ENCODE measurements at regions not wholly inside any gene's neighbourhood (a gene's known extent, or its start where the extent isn't known, plus 50 kb on each side); places are given as distances from the start of the nearest gene placed in this dataset.

DNA sequence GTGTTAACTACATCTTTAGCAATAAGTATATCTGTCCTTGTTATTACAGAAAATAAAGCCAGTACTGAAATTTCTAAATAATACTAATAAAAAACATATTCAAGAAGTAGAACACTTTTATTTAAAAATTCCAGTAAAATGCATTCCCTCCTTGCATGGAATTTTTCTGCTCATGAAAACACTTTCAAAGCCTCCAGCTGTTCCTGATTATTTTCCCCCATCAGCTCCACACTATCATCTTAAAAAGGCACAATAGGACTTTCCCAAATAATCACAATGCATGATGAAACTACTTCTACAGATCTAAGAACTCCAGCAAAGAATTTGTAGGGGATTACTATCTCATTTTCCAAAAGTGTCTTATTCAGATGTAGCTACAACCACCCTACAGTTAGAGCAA lies 162.6 kb upstream of the USP25 start:
- TF ChIP-seq POLR2A (IDR thresholded peaks at IDR 0.05; ENCODE audit: insufficient read depth in 1 of 2, low read depth in 2 of 2, low read length in 2 of 2), result no peak
- no peak for TF ChIP-seq TEAD3 (CRISPR knock-in tag; optimal IDR thresholded peaks at IDR 0.05; ENCODE audit: borderline replicate concordance)
- TF ChIP-seq, protein P1, sequence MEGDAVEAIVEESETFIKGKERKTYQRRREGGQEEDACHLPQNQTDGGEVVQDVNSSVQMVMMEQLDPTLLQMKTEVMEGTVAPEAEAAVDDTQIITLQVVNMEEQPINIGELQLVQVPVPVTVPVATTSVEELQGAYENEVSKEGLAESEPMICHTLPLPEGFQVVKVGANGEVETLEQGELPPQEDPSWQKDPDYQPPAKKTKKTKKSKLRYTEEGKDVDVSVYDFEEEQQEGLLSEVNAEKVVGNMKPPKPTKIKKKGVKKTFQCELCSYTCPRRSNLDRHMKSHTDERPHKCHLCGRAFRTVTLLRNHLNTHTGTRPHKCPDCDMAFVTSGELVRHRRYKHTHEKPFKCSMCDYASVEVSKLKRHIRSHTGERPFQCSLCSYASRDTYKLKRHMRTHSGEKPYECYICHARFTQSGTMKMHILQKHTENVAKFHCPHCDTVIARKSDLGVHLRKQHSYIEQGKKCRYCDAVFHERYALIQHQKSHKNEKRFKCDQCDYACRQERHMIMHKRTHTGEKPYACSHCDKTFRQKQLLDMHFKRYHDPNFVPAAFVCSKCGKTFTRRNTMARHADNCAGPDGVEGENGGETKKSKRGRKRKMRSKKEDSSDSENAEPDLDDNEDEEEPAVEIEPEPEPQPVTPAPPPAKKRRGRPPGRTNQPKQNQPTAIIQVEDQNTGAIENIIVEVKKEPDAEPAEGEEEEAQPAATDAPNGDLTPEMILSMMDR (CRISPR knock-in tag; IDR thresholded peaks at IDR 0.05), result no peak
